SK-N-SH (cell line): ENCODE measurements at regions not wholly inside any gene's neighbourhood (a gene's known extent, or its start where the extent isn't known, plus 50 kb on each side); places are given as distances from the start of the nearest gene placed in this dataset.
"Not testable (repeated sequence)": the region's sequence is repeated elsewhere in the genome, so short reads cannot be mapped to it uniquely, and the experiment has no call there.

Experiments
- CTCF ChIA-PET: fragments of 300-600, 350-600 bp; formaldehyde crosslinking; extraction: SDS; loops from one replicate; lab custom pipeline; 2021; lab: Yijun Ruan, JAX
- POLR2A ChIA-PET: fragments of 350-600 bp; sonication (Branson Sonifier 250); formaldehyde crosslinking; extraction: SDS; loops from one replicate; lab custom pipeline; 2020; ENCODE audit warnings: antibody characterized with exemption, inconsistent platforms; lab: Yijun Ruan, JAX
- DNase-seq: peaks from one replicate; pipeline ENCODE4 v3.0.0; 2012
- H2AFZ ChIP-seq: fragments of 200-600 bp; sonication (generic); 2 replicates; pipeline ENCODE4 v1.8.1; 2016; ENCODE audit warnings: antibody characterized with exemption, mild to moderate bottlenecking, low read depth
- H3F3A ChIP-seq: fragments of 200-600 bp; sonication (generic); replicated peaks from 2 replicates; pipeline ENCODE3; 2016; ENCODE audit warnings: antibody characterized with exemption, mild to moderate bottlenecking; ENCODE audit not compliant: insufficient read depth
- H3K27ac ChIP-seq, 2 experiments: fragments of 200-500 bp in 1 of 2; fragments of 200-600 bp in 1 of 2; sonication (Bioruptor generic) in 1 of 2; sonication (generic), shearing (Covaris generic) in 1 of 2; 2 replicates each; pipeline versions ENCODE4 v1.5.1 to v1.6.1; 2014 to 2016; ENCODE audit warnings: low read depth in 2 of 2, inconsistent platforms in 1 of 2, low read length in 1 of 2, mild to moderate bottlenecking in 1 of 2, mixed read lengths in 1 of 2
- H3K27me3 ChIP-seq: fragments of 200-600 bp; sonication (generic), shearing (Covaris generic); 2 replicates; pipeline ENCODE4 v1.6.1; 2016; ENCODE audit warnings: mixed run types; ENCODE audit not compliant: insufficient read depth
- H3K36me3 ChIP-seq, 2 experiments: fragments of 200-500 bp in 1 of 2; fragments of 200-600 bp in 1 of 2; sonication (Bioruptor generic) in 1 of 2; sonication (generic) in 1 of 2; replicated peaks in 1 of 2; 2 replicates each; pipeline versions ENCODE3 to v1.5.1; 2014 to 2016; ENCODE audit warnings: low read length in 1 of 2, mild to moderate bottlenecking in 1 of 2; ENCODE audit not compliant: insufficient read depth in 2 of 2, control insufficient read depth in 1 of 2
- H3K4me1 ChIP-seq, 2 experiments: fragments of 200-500 bp in 1 of 2; fragments of 200-600 bp in 1 of 2; sonication (Bioruptor generic) in 1 of 2; sonication (generic), shearing (Covaris generic) in 1 of 2; 2 replicates each; pipeline versions ENCODE4 v1.5.1 to v1.6.1; 2014 to 2016; ENCODE audit warnings: low read depth in 1 of 2, low read length in 1 of 2, mixed run types in 1 of 2; ENCODE audit not compliant: insufficient read depth in 2 of 2, control insufficient read depth in 1 of 2
- H3K4me2 ChIP-seq: fragments of 200-600 bp; sonication (generic), shearing (Covaris generic); 2 replicates; pipeline ENCODE4 v1.6.1; 2017; ENCODE audit warnings: mixed run types
- H3K4me3 ChIP-seq, 2 experiments: fragments of 200-500 bp in 1 of 2; fragments of 200-600 bp in 1 of 2; sonication (Bioruptor generic) in 1 of 2; sonication (generic), shearing (Covaris generic) in 1 of 2; 2 replicates each; pipeline versions ENCODE4 v1.5.1 to v1.8.1; 2014 to 2016; ENCODE audit warnings: low read depth in 2 of 2, inconsistent platforms in 1 of 2, low read length in 1 of 2, mild to moderate bottlenecking in 1 of 2, mixed read lengths in 1 of 2, moderate library complexity in 1 of 2
- H3K79me2 ChIP-seq: fragments of 200-600 bp; sonication (generic); 2 replicates; pipeline ENCODE4 v1.8.1; 2017; ENCODE audit warnings: mild to moderate bottlenecking; ENCODE audit not compliant: insufficient read depth
- H3K9ac ChIP-seq: fragments of 200-600 bp; sonication (generic); 2 replicates; pipeline ENCODE4 v1.6.1; 2017; ENCODE audit warnings: mixed run types
- H3K9me2 ChIP-seq: fragments of 200-600 bp; sonication (generic); 2 replicates; pipeline ENCODE4 v1.6.1; 2017; ENCODE audit warnings: mixed run types
- H3K9me3 ChIP-seq: fragments of 200-600 bp; sonication (generic); 2 replicates; pipeline ENCODE4 v1.6.1; 2017; ENCODE audit warnings: mixed run types, mild to moderate bottlenecking, moderate library complexity
- H4K20me1 ChIP-seq: fragments of 200-600 bp; sonication (generic); 2 replicates; pipeline ENCODE4 v1.6.1; 2017; ENCODE audit warnings: mild to moderate bottlenecking, mixed run types; ENCODE audit not compliant: insufficient read depth
- WGBS: methylation state at CpG from one replicate; pipeline ENCODE4 v1.1.6; 2017; ENCODE audit warnings: low lambda C conversion rate; 5-methylcytosine and 5-hydroxymethylcytosine counted together
- small RNA-seq, 7 experiments: library from RNA; depleted of rRNA; stranded (forward); fragments of <200 nt; gene quantifications; one replicate each; pipeline ENCODE3, GENCODE V24; 2012

GRCh38 chr10:33007731-33008381 is 49.8 kb upstream of the ITGB1 start:
- POLR2A ChIA-PET, H2AFZ ChIP-seq, H3K27ac ChIP-seq, H3K9me2 ChIP-seq, H3K27me3 ChIP-seq, H4K20me1 ChIP-seq, H3K9me3 ChIP-seq, H3K4me3 ChIP-seq, H3K36me3 ChIP-seq, H3K9ac ChIP-seq, H3K4me2 ChIP-seq, DNase-seq: not testable (repeated sequence)
- H3K79me2 ChIP-seq = peaks cover 12% of the 10 kb centered on the region
- H3F3A ChIP-seq = peaks cover 46% of the 10 kb centered on the region
- CTCF ChIA-PET = interaction anchor here (1.1 to 5.6 kb wide), 11 partner anchors 24 to 221 kb away, joined by 3 to 49 read pairs (median 10); no protein-coding TSS in a partner anchor
- WGBS = 94% methylated on average over 9 of the region's 9 CpGs
- peaks cover 3 to 29% of the 10 kb centered on the region in 2 experiments; a peak in 3 of 4 replicates for H3K4me1 ChIP-seq

Small RNA genes lying in the stretch of these regions (small RNA-seq; reads per million reads assigned to genes)
- gene AL365203.1 = 0 reads per million in 7 experiments
- 0 reads per million in 7 experiments for gene MTND4LP11
- 0 reads per million in 7 experiments for gene RN7SL847P
